Mesenchymal stem cell (in vitro differentiated cells and primary cell): ENCODE measurements at regions not wholly inside any gene's neighbourhood (a gene's known extent, or its start where the extent isn't known, plus 50 kb on each side); places are given as distances from the start of the nearest gene placed in this dataset.
A peak's percentile ranks its signal among the peaks of the same experiment; 100 is the strongest.

Experiments
- DNase-seq: peaks from one replicate; pipeline ENCODE4 v3.0.0-alpha.2; 2013
- H2AFZ ChIP-seq: one replicate; pipeline ENCODE4 v1.6.1; 2013; ENCODE audit warnings: low read depth, mild to moderate bottlenecking, control low read depth, inconsistent platforms, low read length, moderate library complexity
- H2AK5ac ChIP-seq: 2 replicates; pipeline ENCODE4 v1.6.1; 2013; ENCODE audit warnings: low read length, moderate library complexity, mild to moderate bottlenecking, inconsistent platforms; ENCODE audit not compliant: severe bottlenecking
- H2BK120ac ChIP-seq: one replicate; pipeline ENCODE4 v1.6.1; 2013; ENCODE audit warnings: low read depth, mild to moderate bottlenecking, inconsistent platforms, low read length, moderate library complexity
- H2BK12ac ChIP-seq, 2 experiments: one replicate each; pipeline ENCODE4 v1.6.1; 2013; ENCODE audit warnings: inconsistent platforms in 2 of 2, low read length in 2 of 2, mild to moderate bottlenecking in 2 of 2, moderate library complexity in 2 of 2, control low read depth in 1 of 2
- H2BK15ac ChIP-seq: one replicate; pipeline ENCODE4 v1.6.1; 2013; ENCODE audit warnings: mild to moderate bottlenecking, low read depth, inconsistent platforms; ENCODE audit not compliant: poor library complexity, severe bottlenecking
- H2BK5ac ChIP-seq: 2 replicates; pipeline ENCODE4 v1.6.1; 2013; ENCODE audit warnings: low read depth, mild to moderate bottlenecking, low read length, control low read depth, inconsistent platforms; ENCODE audit not compliant: poor library complexity, severe bottlenecking
- H3K14ac ChIP-seq, 2 experiments: one replicate each; pipeline ENCODE4 v1.6.1; 2013; ENCODE audit warnings: inconsistent platforms in 2 of 2, low read length in 2 of 2, control low read depth in 1 of 2, mild to moderate bottlenecking in 1 of 2, moderate library complexity in 1 of 2
- H3K18ac ChIP-seq, 2 experiments: one replicate each; pipeline ENCODE4 v1.6.1; 2013; ENCODE audit warnings: inconsistent platforms in 2 of 2, low read length in 2 of 2, control low read depth in 1 of 2, low read depth in 1 of 2, mild to moderate bottlenecking in 1 of 2
- H3K23ac ChIP-seq, 2 experiments: one replicate each; pipeline ENCODE4 v1.6.1; 2013; ENCODE audit warnings: inconsistent platforms in 2 of 2, low read length in 2 of 2, mild to moderate bottlenecking in 2 of 2, moderate library complexity in 2 of 2, control low read depth in 1 of 2
- H3K27ac ChIP-seq: 2 replicates; pipeline ENCODE4 v1.5.1; 2013; ENCODE audit warnings: mild to moderate bottlenecking, moderate library complexity, low read length, control low read depth, inconsistent platforms; ENCODE audit not compliant: poor library complexity, severe bottlenecking
- H3K27me3 ChIP-seq, 2 experiments: 2 replicates each; pipeline versions ENCODE4 v1.6.1 to v1.7.0; 2013; ENCODE audit warnings: low read length in 2 of 2, mild to moderate bottlenecking in 2 of 2, moderate library complexity in 2 of 2, control low read depth in 1 of 2, inconsistent platforms in 1 of 2; ENCODE audit not compliant: control insufficient read depth in 1 of 2, insufficient read depth in 1 of 2
- H3K36me3 ChIP-seq, 2 experiments: 2 replicates each; pipeline versions ENCODE4 v1.6.1 to v1.7.0; 2013; ENCODE audit warnings: low read length in 2 of 2, control low read depth in 1 of 2, inconsistent platforms in 1 of 2, low read depth in 1 of 2, mild to moderate bottlenecking in 1 of 2; ENCODE audit not compliant: insufficient read depth in 2 of 2, control insufficient read depth in 1 of 2
- H3K4ac ChIP-seq, 2 experiments: one replicate each; pipeline ENCODE4 v1.6.1; 2013; ENCODE audit warnings: inconsistent platforms in 2 of 2, low read length in 2 of 2, mild to moderate bottlenecking in 2 of 2, moderate library complexity in 2 of 2, control low read depth in 1 of 2, low read depth in 1 of 2
- H3K4me1 ChIP-seq: 2 replicates; pipeline ENCODE4 v1.6.1; 2013; ENCODE audit warnings: low read depth, low read length, control low read depth; ENCODE audit not compliant: control insufficient read depth, insufficient read depth
- H3K4me2 ChIP-seq: 2 replicates; pipeline ENCODE4 v1.6.1; 2013; ENCODE audit warnings: low read length, mild to moderate bottlenecking, inconsistent platforms; ENCODE audit not compliant: poor library complexity, severe bottlenecking
- H3K4me3 ChIP-seq, 2 experiments: 2 replicates each; pipeline versions ENCODE4 v1.5.1 to v1.7.0; 2013; ENCODE audit warnings: low read length in 2 of 2, mild to moderate bottlenecking in 2 of 2, control low read depth in 1 of 2, low read depth in 1 of 2; ENCODE audit not compliant: insufficient read depth in 1 of 2
- H3K79me1 ChIP-seq: replicated peaks from 2 replicates; pipeline ENCODE4 v1.6.1; 2013; ENCODE audit warnings: mild to moderate bottlenecking, control low read depth, low read length, inconsistent platforms; ENCODE audit not compliant: poor library complexity, severe bottlenecking
- H3K9ac ChIP-seq: 2 replicates; pipeline ENCODE4 v1.7.0; 2013; ENCODE audit warnings: mild to moderate bottlenecking, low read length, moderate library complexity
- H3K9me3 ChIP-seq: 2 replicates; pipeline ENCODE4 v1.7.0; 2013; ENCODE audit warnings: mild to moderate bottlenecking, low read length; ENCODE audit not compliant: control insufficient read depth
- H4K8ac ChIP-seq: one replicate; pipeline ENCODE4 v1.6.1; 2013; ENCODE audit warnings: inconsistent platforms, mild to moderate bottlenecking, low read length, moderate library complexity
- H4K91ac ChIP-seq: one replicate; pipeline ENCODE4 v1.6.1; 2013; ENCODE audit warnings: mild to moderate bottlenecking, low read length, inconsistent platforms
- WGBS: methylation state at CpG from one replicate; pipeline ENCODE4 v1.1.7; 2013; ENCODE audit warnings: mixed read lengths; 5-methylcytosine and 5-hydroxymethylcytosine counted together

DNA sequence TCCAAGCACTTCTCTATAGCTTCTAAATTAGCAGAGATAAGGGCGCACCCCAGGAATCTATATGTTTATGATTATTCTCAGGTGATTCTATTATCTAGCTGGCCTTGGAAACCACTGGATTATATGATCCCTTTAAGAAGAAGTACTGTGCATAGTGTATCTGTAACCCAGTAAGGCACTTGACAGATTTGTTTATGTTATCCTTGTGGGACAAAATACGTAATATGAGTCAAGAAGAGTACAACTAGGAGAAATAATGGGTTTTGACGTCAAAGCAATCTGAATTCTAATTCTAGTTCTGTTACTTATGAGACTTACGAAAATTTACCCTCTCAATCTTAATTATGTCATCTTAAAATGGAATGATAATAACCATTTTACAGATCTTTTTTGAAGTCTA is 259.6 kb upstream of the NAV3 start:
- Histone ChIP-seq H3K4me1 (no peaks in the 10 kb centered on the region), H4K8ac (no peak overlapping the region), H2BK5ac (no peak overlapping the region), H3K14ac (no peak overlapping the region), H3K23ac (no peak overlapping the region), H2AK5ac (no peak overlapping the region), H4K91ac (no peak overlapping the region), H3K4ac (no peak overlapping the region), H3K36me3 (peaks cover 0 to 7% of the 10 kb centered on the region in 2 experiments), H2BK12ac (no peak overlapping the region), H3K4me2 (no peak overlapping the region), H2BK120ac (no peak overlapping the region), H3K27ac (no peak overlapping the region), H3K9ac (no peak overlapping the region), H2AFZ (no peak overlapping the region), H3K27me3 (no peaks in the 10 kb centered on the region), H3K9me3 (no peaks in the 10 kb centered on the region), H3K79me1 (no peaks in the 10 kb centered on the region), H3K18ac (no peak overlapping the region), H3K4me3 (no peak overlapping the region), H2BK15ac (no peak overlapping the region)
- DNase-seq, result no peak
- 38% methylated on average over 1 of the region's 4 CpGs for WGBS

DNA sequence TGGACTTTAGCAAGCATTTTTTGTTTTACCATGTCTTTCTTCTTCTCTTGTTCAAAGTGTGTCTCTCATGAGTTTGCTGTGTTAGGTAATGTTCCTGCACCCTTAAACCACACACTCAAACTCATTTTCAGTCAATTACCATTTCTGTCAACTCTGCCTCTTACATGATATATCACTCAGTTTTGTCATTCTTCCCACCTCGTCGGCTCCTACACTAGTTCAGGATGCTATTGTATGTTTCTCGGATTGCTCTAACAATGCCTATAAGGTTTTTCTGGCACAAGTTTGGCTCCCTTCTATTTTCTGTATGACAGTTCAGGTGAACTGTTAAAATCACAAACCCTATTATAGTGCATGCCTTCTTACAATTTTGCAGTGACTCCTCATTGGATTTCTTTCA is 260.8 kb upstream of the NAV3 start:
- Histone ChIP-seq H3K23ac (no peak overlapping the region), H2AFZ (no peak overlapping the region), H3K4me2 (no peak overlapping the region), H3K27me3 (no peaks in the 10 kb centered on the region), H2BK12ac (no peak overlapping the region), H3K4ac (no peak overlapping the region), H4K8ac (no peak overlapping the region), H3K27ac (no peak overlapping the region), H3K9me3 (no peaks in the 10 kb centered on the region), H2AK5ac (no peak overlapping the region), H3K14ac (no peak overlapping the region), H3K4me1 (no peaks in the 10 kb centered on the region), H2BK120ac (no peak overlapping the region), H3K79me1 (no peaks in the 10 kb centered on the region), H4K91ac (no peak overlapping the region), H3K36me3 (peaks cover 0 to 7% of the 10 kb centered on the region in 2 experiments), H2BK5ac (no peak overlapping the region), H2BK15ac (no peak overlapping the region), H3K9ac (no peak overlapping the region), H3K18ac (no peak overlapping the region), H3K4me3 (no peak overlapping the region)
- DNase-seq, result no peak
- WGBS, result 91% methylated on average over 3 of the region's 3 CpGs

DNA sequence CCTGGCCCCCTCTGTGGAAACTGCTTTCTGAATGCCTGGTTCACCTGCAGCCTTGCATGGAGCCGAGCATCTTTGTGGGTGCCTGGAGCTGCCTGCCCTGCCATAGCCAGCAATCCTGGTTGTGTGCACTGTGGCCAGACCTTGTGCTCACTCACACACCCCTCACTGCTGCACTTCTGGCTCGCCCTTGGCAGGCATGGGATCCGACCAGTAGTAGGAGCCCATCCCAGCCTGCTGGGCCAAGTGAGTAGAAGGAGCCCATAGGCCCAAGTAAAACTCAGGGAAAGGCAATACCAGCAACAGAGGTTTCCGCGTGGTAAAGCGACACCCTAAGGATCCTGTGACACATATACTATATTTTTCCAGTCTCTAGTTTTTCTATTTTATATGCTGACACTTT is 270.0 kb upstream of the NAV3 start:
- no peak overlapping the region for H4K8ac ChIP-seq
- H2BK5ac ChIP-seq, result no peak overlapping the region
- H3K79me1 ChIP-seq, result no peaks in the 10 kb centered on the region
- no peak for DNase-seq
- no peak overlapping the region for H3K9ac ChIP-seq
- no peak overlapping the region for H2AFZ ChIP-seq
- no peaks in the 10 kb centered on the region for H3K36me3 ChIP-seq
- no peak overlapping the region for H3K4ac ChIP-seq
- H2BK12ac ChIP-seq, result no peak overlapping the region
- no peak overlapping the region for H2AK5ac ChIP-seq
- no peaks in the 10 kb centered on the region for H3K4me1 ChIP-seq
- H4K91ac ChIP-seq, result no peak overlapping the region
- H3K27me3 ChIP-seq, result no peaks in the 10 kb centered on the region
- H3K4me3 ChIP-seq, result no peak overlapping the region
- no peak overlapping the region for H2BK15ac ChIP-seq
- H3K14ac ChIP-seq, result no peak overlapping the region
- H3K27ac ChIP-seq, result no peak overlapping the region
- H3K23ac ChIP-seq, result no peak overlapping the region
- 78% methylated on average over 5 of the region's 6 CpGs for WGBS
- H3K9me3 ChIP-seq, result no peaks in the 10 kb centered on the region
- H3K4me2 ChIP-seq, result no peak overlapping the region
- H2BK120ac ChIP-seq, result no peak overlapping the region
- no peak overlapping the region for H3K18ac ChIP-seq

DNA sequence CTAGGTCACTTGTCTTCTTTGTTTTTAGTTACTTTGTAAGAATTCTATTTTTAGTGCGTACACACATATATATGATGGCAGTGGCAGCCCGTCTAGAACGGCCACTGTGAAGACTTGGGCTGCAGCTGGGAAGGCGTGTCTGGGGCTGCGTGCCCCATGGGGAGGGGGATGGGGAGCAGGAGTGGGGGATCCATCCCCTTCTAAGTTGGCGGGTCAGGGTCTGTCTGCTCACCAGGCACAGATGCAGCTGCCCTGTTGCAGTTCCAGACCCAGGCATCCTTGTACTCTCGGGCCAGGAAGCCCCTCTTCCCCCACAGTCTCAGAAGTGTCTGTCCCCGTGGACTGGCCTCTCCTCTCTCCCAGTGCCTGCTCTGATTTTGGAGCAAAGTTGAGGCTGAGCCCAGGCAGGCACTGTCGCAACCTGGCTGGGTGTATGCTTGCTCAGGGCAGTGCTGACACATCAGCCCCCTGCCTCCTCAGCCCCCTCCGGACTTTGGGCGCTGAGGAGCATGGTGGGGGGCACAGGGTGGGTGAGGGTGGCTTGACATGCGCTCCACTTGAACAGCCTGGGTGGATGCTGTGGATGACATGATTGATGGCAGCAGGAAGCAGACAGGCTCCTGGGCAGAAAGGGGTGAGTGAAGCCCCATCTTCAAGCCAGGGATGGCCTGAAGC is 271.2 kb upstream of the NAV3 start:
- Histone ChIP-seq H4K8ac (no peak overlapping the region), H2AFZ (no peak overlapping the region), H3K9me3 (no peaks in the 10 kb centered on the region), H3K18ac (no peak overlapping the region), H3K9ac (no peak overlapping the region), H3K36me3 (no peaks in the 10 kb centered on the region), H3K79me1 (no peaks in the 10 kb centered on the region), H3K14ac (no peak overlapping the region), H2BK120ac (no peak overlapping the region), H3K4me1 (no peaks in the 10 kb centered on the region), H4K91ac (no peak overlapping the region), H3K23ac (no peak overlapping the region), H3K4ac (no peak overlapping the region), H2BK15ac (no peak overlapping the region), H2AK5ac (no peak overlapping the region), H2BK5ac (no peak overlapping the region), H3K4me2 (no peak overlapping the region), H2BK12ac (no peak overlapping the region), H3K27ac (no peak overlapping the region), H3K27me3 (no peaks in the 10 kb centered on the region), H3K4me3 (peak overlapping the region in 1 of 2 experiments; percentile 23)
- DNase-seq, result no peak
- WGBS, result 87% methylated on average over 12 of the region's 12 CpGs
